IPS DF 4.7 (cell line): ENCODE measurements at regions not wholly inside any gene's neighbourhood (a gene's known extent, or its start where the extent isn't known, plus 50 kb on each side); places are given as distances from the start of the nearest gene placed in this dataset.

Experiments used
- DNase-seq: peaks from one replicate; pipeline ENCODE4 v3.0.0-alpha.2; 2013; ENCODE audit warnings: low spot score; ENCODE audit errors: extremely low read depth

DNA sequence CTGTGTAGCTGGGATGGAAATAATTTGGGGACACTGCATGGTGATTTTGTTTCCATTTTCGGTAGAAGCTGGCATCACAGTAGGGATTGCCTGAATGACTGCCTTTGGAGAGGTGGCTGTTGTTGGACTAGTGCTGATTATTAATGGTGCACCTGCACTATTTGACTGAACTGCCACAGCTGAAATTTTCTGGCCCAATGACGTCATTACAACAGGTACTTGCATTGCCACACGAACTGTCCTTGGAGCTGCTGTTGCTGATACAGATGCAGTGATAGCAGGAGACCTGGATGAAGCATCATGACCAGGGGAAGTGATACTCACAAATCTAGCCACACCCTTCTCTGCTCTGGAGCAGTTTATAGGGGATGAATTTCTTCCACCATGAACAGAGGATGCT, 95.6 kb upstream of the FOXC1 start:
- no peak for DNase-seq

DNA sequence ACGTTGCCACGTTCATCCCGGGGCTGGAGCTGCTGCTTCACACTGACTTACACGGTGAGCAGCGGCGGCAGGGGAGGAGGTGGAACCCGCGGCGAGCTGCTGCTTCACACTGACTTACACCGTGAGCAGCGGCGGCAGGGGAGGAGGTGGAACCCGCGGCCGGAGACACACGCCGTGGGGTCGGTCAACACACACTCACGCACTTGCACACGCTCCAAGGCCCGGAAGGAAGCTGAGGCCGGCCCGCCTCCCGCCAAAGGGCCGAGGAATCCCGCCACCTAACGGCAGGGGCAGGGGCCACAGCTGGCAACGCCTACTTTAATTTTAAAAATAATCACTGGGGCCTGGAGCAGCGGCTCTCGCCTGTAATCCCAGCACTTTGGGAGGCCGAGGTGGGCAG, 94.4 kb upstream of the FOXC1 start:
- DNase-seq, result no peak

DNA sequence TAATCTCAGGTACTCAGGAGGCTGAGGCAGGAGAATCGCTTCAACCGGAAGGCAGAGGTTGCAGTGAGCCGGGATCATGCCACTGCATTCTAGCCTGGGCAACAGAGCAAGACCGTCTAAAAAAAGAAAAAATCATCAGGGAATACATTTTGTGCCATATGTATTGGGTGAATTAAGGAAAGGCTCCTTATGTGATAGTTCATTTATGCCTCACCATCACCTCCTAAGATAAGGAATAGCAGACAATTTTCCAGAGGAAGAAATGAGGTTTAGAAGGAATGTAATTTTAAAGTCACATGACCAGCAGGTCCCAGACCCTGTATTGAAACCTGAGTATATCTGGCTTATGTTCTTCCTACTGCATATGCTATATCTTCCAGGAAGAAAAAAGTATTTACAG, 93.9 kb upstream of the FOXC1 start:
- DNase-seq, result no peak

DNA sequence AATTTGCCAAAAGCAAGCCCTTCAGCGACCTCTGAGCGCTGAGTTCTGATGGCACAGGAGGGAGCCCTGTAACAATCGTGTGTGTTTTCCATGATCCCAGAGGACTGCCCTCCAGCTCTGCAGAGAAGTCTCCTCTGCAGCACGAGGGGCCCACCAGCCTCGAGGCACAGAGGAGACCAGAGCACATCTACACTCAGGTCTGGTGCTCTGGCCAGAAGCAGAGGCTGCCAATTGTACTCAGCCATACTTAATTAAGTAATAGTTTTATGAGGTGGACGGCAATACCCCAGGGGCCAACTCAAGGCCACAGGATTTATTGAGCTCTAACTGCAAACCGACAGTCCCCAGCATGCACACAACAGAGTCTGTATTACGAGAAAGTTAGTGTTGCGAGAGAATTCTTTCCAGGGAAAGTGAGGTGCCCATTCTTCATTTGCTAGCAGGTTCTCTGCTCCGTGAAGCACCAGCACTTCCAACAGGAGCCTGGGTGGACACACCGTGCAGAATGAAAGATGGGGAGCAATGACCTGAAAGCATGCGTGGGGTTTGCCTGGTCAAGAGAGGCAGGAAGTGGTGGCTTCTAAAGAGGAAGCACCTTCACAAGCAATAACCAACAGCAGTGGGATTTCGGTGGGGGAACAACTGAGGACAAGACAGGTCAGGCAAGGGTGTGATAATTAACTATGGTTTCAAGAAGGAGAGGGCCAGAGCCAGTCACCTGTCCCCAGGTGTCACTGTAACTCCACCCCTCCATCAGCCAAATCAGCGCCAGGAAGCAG, 92.8 kb upstream of the FOXC1 start:
- no peak for DNase-seq

DNA sequence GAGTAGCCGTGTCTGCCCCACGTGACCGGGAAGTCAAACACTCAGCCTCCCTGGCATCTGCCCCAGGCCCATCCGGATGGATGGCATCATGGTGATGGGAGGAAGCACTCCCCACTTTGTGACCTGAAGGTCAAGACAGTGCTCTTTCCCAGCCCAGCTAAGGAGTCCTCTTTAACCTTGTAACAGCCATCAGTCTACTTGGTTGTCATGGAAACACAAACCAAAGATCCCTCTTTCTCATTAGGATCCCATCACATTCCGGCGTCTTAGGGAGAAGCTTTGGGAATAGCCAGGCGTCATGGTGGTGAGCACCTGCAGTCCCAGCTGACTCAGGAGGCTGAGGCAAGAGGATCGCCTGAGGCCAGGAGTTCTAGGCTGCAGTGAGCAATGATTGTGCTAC, 90.9 kb upstream of the FOXC1 start:
- DNase-seq, result no peak

DNA sequence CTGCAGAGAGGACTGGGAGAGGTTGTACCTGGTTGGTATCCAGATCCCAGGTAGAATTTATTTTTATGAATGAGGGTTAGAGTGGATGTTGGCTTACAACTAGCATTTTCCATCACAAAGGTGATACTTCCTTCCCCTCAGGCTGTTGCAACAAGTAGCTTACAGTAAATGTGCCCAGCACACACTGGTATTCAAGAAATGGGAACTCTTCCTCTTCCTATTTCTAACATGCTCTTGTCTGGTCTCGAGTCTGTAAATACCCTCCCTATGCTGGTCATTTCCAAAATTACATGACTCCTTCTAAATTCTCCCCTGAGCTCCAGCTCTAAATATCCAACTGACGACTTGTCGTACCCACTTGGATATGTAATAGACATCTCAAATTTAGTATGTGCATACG, 90.1 kb upstream of the FOXC1 start:
- DNase-seq, result no peak

DNA sequence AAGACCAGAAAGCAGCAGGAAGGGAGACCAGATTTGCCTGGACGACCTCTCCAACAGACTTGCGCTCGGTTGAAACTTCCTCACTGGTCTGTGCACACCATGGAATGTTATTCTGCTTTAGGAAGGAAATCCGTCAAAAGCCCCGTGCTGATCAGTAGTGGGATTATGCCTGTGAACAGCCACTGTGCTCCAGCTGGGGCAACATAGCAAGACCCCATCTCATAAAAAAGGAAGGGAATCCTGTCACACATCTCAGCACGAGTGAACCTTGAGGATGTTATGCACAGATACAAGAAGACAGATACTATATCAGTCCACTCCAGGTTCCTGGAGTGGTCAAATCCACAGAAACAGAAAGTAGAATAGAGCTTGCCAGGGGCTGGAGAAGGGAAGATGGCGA, 86.9 kb upstream of the FOXC1 start:
- DNase-seq, result no peak

DNA sequence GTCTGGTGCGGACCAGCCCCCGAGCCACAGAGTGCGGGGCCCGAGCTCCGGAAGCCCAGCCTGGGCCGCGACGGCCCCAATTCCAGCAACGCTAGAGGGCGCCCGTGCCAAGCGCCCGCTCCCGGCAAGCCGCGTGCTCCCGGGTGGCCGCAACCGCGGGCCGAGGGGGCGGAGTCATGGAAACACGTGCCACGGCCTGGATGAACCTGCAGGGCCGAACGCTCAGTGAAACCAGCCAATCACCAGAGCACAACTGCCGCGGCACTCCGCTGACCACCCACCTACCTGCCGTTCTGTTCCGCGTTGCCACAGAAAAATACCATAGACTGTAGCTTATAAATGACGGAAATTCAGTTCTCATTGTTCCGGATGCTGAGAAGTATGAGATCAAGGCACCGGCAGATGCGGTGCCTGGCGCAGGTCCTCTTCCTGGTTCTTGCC, 85.7 kb upstream of the FOXC1 start:
- peak; percentile 56 for DNase-seq

DNA sequence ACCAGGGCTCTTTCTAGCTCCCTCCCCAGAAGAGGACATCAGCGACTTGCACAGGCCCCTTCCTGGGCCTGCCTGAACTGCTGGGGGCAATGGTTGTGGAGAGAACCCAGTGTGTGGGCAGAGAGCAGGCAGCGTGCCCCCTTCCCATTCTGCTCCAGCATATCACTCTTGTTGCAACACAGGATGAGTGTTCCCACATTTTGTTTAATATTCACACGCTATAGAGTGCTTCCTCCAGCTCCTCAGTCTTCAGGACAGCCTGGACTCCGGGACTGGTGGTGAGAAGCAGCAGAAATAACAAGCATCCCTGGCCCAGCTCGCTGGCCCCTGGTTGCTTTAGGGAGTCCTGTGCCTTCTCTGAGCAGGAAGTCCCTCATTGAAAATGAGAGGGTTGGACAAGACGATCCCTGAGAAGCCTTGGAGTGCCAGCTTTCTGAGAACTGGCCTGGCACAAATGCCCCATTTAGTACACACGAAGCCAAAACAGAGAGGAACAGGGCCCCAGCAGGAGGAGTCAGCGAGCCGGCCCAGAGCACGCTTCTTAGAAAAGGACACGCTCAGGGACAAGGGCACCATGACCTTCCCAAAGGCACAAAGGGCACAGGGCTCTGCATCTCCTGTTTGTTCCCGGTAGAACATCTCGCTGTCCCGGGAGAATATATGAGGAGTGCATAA, 84.2 kb upstream of the FOXC1 start:
- DNase-seq, result no peak

DNA sequence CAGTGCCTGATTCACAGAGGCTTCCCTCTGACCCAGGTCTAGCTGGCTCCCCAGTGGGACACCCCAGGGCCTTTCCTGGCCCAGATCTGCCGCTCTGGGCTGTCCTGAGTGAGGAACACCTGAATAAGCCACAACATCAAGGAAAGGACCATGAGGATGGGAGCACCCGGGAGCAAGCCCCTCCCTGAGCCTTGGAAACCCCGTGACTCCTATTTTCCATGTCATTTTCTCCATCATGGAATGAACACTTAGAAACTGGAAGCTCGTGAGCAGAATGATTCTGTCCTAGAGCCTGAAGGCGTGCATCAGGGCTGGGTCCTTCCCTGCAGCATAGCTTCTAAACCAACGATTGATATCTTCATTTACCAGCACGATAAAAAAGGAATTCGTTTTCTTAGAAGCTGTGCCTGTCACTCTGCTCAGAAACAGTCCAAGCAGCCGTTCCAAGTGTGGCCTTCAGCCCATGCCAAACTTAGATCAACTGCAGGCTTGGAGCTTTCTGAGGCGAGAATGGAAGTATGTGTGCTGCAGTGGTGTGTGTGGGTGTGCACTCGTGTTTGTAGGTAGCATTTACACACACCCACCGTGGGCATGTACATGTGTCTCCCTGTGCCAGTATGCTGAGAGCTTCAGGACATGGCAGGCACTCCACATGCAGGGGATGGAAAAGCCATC, 83.2 kb upstream of the FOXC1 start:
- no peak for DNase-seq

DNA sequence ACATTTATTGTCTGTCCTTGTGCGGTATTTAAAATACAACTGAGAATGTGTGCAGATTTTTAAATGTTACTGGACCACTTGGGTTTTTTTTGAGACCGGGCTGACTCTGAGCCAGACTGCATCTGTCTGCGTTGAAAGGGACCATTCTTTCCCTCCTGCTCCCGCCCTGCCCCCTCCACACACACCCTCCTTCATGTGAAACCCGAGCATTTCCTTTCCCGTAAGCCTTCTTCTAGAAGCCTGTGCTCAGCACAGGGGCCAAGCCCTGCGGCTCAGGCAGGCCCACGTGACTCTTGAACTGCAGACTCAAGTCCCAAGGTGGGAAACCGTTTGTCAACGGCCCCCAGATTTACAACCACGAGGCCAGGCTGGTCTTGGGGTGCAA, 82.7 kb upstream of the FOXC1 start:
- DNase-seq, result no peak

DNA sequence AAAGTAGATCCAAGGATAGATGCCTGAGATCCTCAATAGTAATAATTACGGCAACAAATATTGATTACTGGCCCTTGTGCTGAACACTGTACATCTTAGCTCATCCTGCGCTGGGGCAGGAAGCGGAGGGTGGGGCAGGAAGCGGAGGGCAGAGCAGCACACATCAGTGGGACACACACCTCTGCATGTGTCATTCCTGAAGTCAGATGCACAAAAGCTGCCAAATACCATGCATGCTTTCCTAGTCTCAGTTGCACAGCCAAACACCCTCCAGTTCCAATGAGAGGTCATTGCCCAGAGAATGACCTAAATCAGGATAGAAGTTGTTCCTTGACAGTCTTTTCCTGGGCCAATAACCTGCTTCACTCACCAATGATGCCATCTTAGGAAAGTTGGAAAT, 74.4 kb upstream of the FOXC1 start:
- DNase-seq, result no peak

DNA sequence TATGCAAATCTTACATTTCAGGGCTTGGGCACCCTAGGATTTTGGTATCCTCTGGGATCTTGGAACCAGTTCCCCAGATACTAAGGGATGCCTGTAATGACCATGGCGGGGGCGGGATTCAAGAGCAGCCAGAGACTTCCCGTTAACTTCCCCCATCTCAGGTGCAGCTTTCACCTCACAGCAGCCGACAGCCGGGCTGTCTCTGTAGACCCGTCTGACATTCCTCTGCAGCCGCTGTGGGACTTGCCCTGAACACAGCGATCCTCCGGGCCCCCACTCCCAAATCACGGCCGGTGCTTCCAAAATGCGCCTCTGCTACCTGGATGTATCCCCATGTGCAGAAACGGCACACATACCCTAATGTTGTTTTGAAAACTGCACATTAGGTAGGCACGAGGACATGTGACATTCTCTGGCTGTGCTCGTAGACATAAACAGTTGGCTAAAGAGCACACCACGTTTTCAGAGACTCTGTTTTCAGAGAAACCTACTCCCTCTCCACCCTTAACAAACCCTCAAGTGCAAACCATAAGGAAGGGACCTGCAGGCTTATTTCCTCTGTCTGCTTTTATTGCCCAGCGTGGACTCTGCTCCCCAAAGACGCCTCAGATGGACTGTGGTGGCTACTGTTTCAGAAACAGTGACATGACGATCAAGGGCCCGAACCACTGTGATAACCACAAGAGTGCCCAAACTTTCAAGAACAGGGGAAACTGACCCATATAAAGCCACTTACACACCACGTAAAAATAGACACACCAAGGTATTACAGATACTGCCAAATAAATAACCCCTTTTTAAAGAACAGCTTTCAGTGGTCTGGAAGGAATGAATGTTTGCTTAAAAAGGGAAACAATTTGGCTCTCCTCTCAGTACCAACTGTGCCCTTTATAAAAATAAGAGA, 72.9 kb upstream of the FOXC1 start:
- DNase-seq, result no peak

DNA sequence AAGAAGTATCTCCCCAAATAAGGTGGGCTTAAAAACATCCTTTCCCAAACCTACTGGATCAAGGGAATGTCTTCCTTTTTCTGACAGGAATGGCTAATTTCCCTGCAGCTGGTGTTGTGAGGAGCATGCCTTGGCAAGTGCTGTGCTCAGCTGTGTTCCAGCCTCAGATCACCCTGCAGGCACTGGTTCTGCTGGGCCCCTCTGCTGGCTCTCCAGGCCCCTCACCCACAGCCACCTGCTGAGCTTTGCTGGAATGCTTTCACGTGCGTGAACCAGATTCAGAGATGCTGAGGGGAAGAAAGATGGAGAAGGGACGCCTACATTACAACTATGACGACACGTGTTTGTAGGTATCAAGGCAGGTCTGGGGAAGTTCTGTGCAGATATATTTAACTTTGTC, 71.3 kb upstream of the FOXC1 start:
- no peak for DNase-seq

DNA sequence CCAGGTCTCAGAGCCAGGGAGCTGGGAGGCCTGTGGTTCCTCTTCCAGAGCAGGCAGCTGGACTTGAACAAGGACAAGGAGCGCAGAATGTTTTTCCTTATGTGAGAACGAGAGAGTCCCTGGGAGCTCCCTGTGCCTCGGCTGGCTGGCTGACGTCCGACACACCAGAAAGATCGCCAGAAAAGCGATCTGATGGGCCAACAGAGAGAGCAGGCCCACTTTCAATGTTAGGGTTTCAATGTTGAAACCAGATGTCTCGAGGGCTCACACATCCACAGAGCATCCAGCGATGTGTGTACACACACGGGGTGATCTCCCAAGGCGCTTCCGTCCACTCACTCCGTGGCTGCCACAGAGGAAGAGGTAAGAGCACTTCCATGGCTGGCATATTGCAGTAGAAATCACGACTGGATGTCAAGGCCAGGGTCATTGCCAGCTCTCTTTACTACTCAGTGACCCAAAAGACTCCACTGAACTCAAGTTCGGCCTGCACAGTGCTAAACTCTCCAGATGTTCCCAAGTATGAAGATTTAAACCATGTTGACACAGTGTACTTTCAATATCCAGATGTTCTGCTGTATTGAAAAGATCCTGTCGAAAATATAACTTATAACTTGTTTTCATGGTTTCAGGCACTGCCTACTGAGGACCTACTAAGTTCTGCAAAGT, 70.8 kb upstream of the FOXC1 start:
- DNase-seq, result no peak

DNA sequence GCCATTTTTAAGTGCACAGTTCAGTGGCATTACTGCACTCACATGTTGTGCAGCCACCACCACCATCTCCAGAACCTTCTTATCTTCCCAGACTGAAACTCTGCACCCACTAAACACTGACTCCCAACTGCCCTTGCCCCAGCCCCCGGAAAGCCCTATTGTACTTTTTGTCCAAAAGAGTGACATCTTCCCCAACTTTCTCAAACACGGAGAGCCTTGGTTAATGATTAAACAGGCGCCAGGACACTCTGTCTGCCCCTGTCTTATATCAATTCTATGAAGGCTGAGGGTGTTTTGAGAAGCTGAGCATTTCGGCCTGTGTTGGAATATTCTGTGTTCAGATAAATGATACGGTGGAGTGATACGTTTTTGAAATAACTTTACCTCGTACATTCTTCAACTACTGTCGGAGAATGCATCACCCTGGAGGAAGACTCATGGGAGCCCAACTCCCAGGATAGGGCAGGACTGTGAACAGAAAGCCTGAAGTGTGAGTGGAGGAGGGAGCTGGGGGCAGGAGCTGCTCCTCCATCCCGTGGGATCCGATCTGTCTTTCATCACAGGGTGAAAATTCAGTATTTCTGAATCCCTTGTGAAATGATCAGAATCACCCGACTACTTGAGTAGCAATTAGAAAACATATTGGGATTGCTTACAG, 68.7 kb upstream of the FOXC1 start:
- DNase-seq, result no peak

DNA sequence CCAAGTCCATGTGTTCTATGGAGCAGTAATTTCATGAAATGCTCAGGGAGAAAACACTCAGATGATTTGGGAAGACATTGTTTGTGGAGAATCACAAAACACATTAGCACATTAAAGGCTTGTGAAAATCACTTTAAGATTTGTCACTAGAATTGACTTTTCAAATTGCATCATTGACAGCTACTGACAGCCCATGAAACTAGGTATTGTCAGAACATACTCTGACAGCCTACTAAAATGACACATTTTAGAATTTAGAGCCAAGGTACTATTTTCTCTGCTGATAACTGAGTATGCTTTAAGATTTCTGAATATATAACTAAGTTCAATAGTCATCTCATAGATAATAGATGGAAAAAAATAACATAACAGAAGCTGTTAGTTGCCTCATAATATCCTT, 67.4 kb upstream of the FOXC1 start:
- DNase-seq, result no peak

DNA sequence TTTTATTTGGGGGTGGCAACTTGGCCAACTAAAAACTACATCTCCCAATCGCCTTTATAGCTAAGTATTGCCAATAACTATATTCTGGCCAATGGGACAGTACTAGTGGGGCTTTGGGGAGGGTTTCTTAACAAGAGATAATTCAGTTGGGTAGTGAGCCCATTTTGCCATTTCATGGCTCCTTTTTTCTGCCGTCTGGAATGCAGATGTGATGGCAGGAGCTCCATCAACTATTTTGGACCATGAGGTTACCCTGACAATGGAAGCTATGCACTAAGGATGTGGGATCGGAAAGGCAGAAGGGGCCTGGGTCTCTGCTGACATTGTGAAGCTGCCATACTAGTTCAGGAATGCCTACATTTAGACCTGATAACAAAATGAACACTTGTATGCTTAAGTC, 67.0 kb upstream of the FOXC1 start:
- DNase-seq, result no peak

DNA sequence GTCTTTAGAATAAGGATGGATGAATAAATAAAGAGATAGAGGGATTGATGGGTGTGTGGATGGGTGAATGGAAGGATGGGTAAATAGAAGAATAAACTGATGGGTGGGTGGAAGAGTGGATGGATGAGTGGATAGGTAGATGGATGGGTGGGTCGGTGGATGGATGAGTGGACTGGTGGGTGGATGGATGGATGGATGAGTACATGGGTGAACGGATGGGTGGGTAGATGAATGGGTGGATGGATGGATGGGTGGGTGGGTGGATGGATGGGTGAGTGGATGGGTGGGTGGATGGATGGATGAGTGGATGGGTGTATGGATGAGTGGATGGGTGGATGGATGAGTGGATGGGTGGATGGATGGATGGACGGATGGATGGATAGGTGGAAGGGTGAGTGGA, 65.7 kb upstream of the FOXC1 start:
- no peak for DNase-seq

DNA sequence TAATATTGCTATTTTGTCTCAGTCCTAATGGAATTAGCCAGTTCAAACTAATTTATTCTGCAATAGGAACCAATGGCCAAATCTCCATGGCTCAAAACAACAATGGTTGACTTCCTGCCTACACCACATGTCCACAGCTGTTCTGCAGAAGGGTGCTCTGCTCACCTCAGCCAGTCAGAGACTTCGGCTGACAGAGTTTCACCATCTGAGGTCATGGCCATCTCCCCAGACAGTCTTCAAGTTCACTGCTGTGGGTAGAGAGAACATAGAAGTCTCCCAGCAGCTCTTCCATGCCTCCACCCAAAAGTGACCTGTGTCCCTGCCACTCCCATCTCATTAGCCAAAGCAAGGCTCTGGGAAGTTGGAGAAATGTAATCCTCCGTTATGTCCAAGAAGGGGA, 65.1 kb upstream of the FOXC1 start:
- DNase-seq, result no peak

DNA sequence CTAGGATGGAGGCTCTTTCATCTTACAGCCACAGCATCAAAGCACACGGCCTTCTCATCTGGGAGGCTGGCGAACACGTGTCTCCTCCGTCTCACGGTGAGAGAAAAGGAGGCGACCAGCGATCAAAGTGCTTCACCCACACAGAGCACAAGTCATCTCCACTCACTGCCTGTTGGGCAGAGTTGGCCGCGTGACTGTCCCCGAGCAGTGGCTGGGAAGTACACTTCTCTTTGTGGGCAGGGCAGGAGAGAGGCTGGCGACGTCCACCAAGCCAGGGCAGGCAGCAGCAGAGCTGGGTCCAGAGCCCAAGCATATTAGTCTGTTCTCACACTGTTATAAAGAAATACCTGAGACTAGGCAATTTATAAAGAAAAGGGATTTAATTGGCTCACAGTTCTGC, 64.1 kb upstream of the FOXC1 start:
- no peak for DNase-seq
